Stimulated activated CD4-positive, alpha-beta T cell treated with anti-CD3 and anti-CD28 coated beads, Interleukin-4, amount 100 ng/mL, for 1 hour (primary cell): ENCODE measurements at regions not wholly inside any gene's neighbourhood (a gene's known extent, or its start where the extent isn't known, plus 50 kb on each side); places are given as distances from the start of the nearest gene placed in this dataset.
"Not testable (repeated sequence)": the region's sequence is repeated elsewhere in the genome, so short reads cannot be mapped to it uniquely, and the experiment has no call there.

Source experiments
- DNase-seq: peaks from one replicate; pipeline ENCODE4 v3.0.0-alpha.2; 2020

DNA sequence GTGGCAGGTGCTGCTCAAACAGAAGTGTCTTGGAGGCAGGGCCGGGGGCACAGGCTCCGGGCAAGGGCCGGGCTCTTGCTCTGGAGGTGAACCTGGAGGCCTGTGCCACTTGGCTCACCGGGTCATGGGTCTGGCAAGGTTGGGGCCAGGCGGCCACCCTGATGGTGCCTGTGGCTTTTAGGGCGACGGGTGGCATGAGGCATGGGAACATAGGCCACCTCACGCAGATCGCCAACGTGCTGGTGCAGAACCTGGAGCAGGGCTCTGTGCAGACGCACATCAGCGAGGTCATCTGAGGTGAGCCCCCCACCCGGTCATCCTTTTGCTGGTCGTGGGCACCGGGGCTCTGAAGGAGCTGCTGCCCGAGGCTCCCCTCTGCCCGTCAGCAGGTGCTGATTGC lies 202.7 kb downstream of the LIPI start:
- DNase-seq: not testable (repeated sequence)

GRCh38 chr21:14006144-14006543 lies 204.6 kb downstream of the LIPI start:
- DNase-seq: not testable (repeated sequence)

- DNase-seq: not testable (repeated sequence)
Observed at GRCh38 chr21:13986996-13987958, 223.5 kb downstream of the LIPI start.

GRCh38 chr21:13985865-13986863 lies 224.6 kb downstream of the LIPI start:
- DNase-seq: not testable (repeated sequence)

DNA sequence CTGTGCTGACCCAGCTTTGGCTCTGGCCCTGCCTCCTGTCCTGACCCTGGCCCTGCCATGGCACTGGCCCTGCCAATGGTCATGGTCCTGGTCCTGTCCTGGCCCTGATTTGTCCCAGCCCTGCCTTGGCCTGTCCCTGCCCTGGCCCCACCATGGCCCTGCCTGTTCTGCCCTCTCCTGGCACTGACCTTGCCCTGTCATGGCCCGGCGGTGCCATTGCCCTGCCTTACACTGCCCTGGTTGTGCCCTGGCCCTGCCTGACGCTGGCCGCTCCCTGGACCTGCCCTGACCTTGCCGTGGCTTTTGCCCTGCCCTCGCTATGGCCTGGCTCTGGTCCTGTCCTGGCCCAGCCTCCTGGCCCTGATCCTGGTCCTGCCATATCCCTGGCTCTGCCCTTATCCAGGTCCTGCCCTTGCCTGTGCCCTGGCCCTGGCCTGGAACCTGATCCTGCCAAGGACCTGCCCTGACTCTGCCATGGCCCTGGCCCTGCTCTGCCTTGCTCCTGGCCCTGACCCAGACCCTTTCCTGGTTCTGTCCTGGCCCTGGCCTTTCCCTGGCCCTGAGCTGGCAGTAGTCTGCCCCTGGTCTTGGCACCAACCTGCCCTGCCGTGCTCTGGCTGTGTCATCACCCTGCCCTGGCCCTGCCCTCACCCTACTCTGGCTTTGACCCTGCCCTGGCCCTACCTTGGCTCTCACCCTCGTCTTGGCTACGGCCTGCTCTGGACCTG lies 225.5 kb downstream of the LIPI start:
- DNase-seq: not testable (repeated sequence)

- DNase-seq: not testable (repeated sequence)
Observed at GRCh38 chr21:13984728-13985127, 226.0 kb downstream of the LIPI start.

- DNase-seq: not testable (repeated sequence)
Observed at GRCh38 chr21:13981176-13982087, 229.3 kb downstream of the LIPI start.

GRCh38 chr21:13980115-13980662 lies 230.6 kb downstream of the LIPI start:
- peak; percentile 62 for DNase-seq

DNA sequence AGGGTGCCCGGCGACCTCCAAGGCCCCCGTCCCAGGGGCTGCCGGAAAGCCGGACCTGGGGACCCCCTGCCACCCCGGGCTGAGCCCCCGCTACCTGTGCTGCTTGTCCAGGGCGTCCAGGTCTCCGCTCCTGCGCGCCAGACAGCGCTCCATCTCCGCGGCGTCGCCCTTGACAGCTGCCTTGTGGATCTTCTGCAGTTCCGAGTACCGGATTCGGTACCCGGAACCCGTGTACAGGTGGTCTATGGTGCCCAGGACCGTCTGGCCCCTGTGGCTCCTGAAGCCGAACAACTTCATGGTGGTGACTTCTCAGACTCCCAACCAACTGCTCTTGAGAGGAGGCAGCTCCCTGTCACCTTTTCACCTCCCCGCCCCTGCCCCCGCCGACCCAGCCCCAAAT lies 231.1 kb downstream of the LIPI start:
- not testable (repeated sequence) for DNase-seq

DNA sequence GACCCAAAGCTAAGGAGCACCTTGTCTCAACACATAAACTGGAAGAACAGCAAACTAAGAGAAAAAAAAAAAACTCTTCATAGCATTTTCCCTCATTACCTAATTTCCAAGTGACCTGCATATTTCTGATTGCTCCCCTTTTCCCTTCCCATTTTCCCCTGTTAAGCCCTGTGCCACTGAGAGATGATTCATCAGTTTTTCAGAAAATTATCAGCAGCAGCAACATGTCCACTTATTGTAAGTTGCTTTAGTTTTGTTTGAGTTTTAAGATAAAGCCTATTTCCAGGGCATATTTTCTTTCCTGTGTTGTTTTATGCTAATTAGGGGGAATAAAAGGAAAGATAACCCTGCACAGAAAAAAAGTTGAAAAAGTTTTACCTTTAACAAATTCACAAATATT lies 236.2 kb downstream of the LIPI start:
- not testable (repeated sequence) for DNase-seq

DNA sequence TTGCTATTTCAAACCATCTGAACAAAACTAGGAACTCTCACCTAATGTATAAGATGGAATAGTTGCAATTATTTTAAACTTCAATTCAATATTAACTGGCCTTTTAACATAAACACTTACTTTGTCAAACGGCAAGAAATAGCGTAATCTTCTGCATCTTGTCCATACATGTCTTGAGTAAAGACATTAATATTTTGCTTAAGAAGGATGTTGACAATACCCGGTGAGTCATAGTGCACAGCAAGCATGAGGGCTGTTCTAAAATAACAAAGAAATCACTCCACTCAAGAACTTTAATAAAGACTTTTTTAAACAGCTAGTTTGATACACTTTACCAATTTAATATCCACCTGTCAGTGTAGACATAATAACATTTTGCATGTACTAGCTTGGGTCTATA lies 240.9 kb downstream of the LIPI start:
- not testable (repeated sequence) for DNase-seq

- DNase-seq: not testable (repeated sequence)
Observed at GRCh38 chr21:13969002-13969401, 241.8 kb downstream of the LIPI start.

DNA sequence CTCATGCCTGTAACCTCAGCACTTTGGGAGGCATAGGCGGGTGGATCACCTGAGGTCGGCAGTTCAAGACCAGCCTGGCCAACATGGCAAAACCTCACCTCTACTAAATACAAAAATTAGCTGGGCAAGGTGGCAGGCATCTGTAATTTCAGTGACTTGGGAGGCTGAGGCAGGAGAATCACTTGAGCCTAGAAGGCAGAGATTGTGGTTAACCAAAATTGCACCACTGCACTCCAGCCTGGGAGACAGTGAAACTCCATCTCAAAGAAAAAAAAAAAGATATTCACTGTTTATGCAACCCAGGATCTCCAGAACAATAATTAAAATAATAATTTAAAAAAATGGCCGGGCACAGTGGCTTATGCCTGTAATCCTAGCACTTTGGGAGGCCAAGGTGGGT lies 247.5 kb downstream of the LIPI start:
- not testable (repeated sequence) for DNase-seq

- DNase-seq: no peak
Observed at GRCh38 chr21:13937236-13937635, 273.5 kb downstream of the LIPI start.

- not testable (repeated sequence) for DNase-seq
Observed at GRCh38 chr21:13936033-13936937, 274.5 kb downstream of the LIPI start.

GRCh38 chr21:13935396-13936032 lies 275.2 kb downstream of the LIPI start:
- DNase-seq: not testable (repeated sequence)

GRCh38 chr21:13934887-13935342 lies 275.8 kb downstream of the LIPI start:
- not testable (repeated sequence) for DNase-seq

GRCh38 chr21:13923175-13923574 lies 287.6 kb downstream of the LIPI start:
- not testable (repeated sequence) for DNase-seq

DNA sequence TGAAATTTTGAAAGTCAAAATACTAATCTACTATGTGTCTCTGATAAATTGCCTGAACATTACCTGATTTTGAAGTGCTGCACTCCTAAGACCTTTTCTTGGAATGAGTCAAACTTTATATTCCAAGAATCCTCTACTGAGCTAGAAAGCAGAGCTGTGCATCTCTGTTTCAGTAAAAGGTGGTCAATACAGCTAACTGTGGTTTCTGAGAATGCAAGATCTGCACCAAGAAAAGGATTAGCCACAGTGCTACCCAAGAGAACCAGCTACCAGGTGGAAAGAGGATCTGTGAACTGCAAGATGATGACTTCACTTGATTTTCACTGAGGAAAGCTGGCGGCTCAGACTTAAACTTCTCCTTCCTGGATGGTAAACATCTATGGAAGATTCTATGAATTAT lies 289.3 kb downstream of the LIPI start:
- not testable (repeated sequence) for DNase-seq
